HG03280 (cell line): ENCODE measurements at regions not wholly inside any gene's neighbourhood (a gene's known extent, or its start where the extent isn't known, plus 50 kb on each side); places are given as distances from the start of the nearest gene placed in this dataset.

Experiments used
- ATAC-seq: cut with Tn5 transposase; IDR thresholded peaks from one replicate; pipeline ENCODE4 v1.9.1; 2021; ENCODE audit warnings: mild to moderate bottlenecking, moderate library complexity; ENCODE audit not compliant: unreplicated experiment

DNA sequence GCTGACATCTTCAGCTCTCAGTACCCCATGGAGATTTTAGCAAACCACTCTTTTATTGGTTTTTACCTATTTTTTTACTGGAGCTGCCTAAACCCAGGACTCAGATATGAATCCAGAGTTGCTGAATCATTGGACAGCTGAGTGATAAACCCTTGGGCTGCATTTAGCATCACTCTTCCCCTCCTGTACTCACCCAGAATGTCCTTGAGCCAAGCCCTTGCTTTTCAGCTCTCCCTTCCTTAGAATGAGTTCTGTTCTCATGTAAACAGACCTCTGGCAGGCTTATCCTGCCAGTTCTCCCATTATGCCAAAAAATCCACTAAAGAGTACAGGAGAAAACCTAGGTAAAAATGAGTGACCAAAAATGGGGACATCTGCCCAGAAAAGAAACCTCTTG is 200.1 kb upstream of the POU2AF2 start:
- no peak for ATAC-seq

GRCh38 chr11:111044751-111045406 is 200.6 kb upstream of the POU2AF2 start:
- ATAC-seq: no peak

- no peak for ATAC-seq
These were observed 205.5 kb upstream of the POU2AF2 start for GRCh38 chr11:111039982-111040381.

DNA sequence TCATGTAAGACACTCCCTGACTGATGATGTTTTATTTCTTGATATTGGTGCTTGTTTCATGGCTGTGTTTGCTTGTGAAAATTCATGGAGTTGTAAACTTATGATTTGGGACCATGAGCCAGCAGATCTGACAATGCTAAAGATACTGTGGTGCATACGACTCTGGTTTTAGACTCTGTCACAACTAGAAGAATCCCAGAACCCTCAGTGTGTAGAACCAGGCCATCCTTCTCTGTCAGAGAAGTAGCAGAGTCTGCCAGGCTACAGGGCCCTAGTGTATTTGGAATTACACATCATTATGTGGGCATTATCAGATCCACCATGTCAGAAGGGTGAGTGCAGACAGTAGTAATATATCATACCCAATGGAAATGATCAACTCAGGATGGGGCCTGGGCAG is 209.8 kb upstream of the POU2AF2 start:
- ATAC-seq: no peak

GRCh38 chr11:111026241-111026640 is 219.3 kb upstream of the POU2AF2 start:
- no peak for ATAC-seq

GRCh38 chr11:111021131-111021530 is 224.4 kb upstream of the POU2AF2 start:
- ATAC-seq: no peak

GRCh38 chr11:111019871-111020670 is 225.5 kb upstream of the POU2AF2 start:
- ATAC-seq: no peak

DNA sequence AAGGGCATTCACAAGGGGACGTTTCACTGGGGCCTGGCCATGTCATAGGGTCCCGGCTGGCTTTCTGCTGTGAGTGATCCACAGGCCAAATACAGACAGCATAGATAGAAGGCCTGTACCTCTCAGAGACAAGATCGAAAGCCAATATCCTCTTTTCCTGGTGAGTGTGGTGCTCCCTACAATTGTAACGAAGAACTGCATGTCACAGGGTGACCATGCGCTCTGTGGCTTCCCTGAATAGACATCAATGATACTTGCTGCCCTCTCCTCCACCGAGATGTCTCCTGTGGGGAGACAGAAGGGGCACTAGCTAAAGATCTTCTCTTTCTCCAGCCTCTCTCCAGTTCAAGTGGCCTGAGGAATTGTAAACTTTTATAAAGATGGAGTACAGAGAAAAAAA is 226.1 kb upstream of the POU2AF2 start:
- ATAC-seq: no peak

DNA sequence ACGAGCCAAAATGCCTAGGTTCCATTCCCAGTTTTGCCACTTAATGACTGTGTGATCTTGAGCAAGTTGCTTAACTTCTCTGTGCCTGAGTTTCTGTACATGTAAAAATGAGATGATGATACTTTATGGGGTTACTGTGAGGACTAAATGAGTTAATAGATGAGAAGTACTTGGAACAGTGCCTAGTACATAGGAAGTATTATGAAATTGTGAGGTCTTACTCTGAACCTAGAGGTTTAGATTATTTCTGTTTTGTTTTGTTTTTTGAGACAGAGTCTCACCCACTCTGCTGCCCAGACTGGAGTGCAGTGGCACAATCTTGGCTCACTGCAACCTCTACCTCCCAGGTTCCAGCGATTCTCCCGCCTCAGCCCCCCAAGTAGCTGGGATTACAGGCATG is 227.0 kb upstream of the POU2AF2 start:
- no peak for ATAC-seq

DNA sequence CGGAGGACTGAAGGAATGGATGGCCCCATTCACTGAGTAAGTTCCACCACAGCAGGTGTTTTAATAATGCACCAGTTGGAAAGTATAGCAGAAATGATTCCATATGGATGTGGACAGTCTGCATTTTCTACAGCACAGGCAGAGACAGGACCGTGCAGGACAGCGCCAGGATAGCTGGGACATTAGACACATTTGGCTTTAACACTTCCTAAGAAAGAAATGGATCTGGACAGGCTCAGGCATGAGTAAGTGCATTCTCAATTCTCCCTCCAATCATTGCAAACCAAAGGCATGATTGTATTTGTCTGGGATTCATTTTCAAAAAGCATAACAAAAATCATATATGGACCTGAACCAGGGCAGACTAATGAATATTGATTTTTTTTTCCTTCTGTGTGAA is 233.0 kb upstream of the POU2AF2 start:
- no peak for ATAC-seq

DNA sequence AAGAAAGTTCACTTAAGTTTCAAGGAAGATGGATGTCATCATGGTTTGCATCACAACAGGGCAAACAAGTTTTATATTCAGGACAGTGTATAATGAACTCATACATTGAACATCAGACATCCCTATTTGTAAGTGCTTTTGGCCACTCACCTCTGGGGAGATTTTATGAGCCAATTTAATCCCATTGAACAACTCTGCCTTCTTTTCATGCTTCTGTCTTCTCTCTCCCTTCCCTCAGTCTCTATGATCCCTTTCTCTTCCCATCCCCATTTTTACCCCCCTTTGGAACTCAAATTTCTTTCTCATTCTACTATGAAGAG is 234.3 kb upstream of the POU2AF2 start:
- ATAC-seq: no peak

GRCh38 chr11:111010391-111011274 is 234.9 kb upstream of the POU2AF2 start:
- ATAC-seq: no peak

- no peak for ATAC-seq
These were observed 239.3 kb upstream of the POU2AF2 start for GRCh38 chr11:111006227-111006626.

DNA sequence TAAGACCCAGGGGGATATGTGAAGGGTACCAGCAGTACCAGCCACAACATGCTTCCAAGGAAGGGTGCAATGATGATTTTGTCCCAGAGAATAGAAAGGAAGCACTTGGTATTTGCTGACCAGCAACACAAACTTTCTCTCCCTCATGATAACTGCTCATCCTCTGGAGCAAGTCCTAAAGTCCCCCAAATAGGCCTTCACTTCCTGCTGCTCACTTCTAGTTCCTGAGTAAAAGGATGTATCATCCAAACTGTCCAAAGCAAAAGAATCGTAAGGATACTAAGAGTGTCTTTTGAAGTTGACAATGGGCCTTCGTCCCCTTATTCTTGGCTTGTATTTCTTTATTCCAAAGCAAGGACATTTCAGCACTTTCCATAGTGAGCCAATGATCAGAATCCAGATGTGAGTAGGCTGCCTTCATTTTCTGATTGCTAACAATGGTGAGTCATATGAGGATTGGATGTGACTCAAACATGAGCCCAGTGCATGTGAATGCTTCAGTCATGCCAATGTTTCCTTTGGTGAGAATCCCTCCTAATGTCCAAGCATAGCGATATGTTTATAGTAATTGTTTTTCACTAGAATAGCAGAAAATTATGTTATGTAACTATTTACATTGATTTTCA is 243.4 kb upstream of the POU2AF2 start:
- ATAC-seq: no peak

GRCh38 chr11:111001081-111001430 is 244.5 kb upstream of the POU2AF2 start:
- ATAC-seq: no peak

DNA sequence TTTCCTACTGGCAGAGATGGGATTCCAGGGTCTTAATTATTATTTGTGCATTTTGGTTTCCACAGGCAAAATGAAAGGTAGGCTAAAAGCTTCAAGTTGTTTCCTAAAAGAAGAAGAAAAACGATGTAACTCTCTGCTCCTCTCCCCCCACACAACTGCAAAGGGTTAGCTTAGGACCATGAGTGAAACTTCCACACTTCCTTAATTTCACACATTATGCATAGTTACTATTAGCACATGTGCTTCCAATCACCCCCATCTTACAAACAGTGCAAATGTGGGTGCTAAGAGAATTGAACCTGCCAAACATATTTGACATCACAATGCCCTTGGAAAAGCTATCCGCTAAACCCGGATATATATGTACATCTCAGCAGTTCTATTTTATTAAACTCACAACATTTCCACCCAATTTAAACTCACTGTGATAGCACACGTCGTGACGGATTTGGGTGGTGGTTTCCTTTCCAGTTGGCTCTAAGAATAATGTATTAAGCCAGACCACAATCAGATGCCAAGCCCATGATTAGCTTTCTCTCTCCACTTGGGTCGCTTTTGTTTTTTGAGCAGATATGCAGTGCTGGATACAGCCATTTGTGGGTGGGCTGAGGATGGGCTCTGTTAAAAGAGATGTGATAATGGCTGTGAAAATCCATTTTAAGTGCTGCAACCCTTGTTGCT is 245.0 kb upstream of the POU2AF2 start:
- ATAC-seq: no peak

DNA sequence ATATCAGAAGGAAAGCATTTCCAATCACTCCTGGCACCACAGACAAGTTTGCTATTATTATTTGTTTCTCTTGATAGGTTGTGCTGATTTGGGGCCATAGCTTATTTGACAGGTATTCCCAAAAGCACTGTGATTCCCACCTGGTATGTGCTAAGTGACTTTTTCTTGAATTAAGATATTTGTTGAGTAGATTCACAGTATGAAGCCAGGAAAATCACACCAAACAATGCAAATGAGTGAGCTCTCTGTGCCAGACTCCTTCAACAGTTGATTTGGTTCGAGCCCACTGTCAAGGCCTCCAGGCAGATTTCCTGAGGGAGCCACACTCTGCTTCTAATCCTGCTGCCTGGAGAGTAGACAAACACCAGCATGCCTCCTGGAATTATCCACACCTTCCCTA is 253.0 kb upstream of the POU2AF2 start:
- no peak for ATAC-seq

- ATAC-seq: no peak
These were observed 253.7 kb upstream of the POU2AF2 start for GRCh38 chr11:110991661-110992355.

GRCh38 chr11:110990311-110990710 is 255.2 kb upstream of the POU2AF2 start:
- no peak for ATAC-seq

DNA sequence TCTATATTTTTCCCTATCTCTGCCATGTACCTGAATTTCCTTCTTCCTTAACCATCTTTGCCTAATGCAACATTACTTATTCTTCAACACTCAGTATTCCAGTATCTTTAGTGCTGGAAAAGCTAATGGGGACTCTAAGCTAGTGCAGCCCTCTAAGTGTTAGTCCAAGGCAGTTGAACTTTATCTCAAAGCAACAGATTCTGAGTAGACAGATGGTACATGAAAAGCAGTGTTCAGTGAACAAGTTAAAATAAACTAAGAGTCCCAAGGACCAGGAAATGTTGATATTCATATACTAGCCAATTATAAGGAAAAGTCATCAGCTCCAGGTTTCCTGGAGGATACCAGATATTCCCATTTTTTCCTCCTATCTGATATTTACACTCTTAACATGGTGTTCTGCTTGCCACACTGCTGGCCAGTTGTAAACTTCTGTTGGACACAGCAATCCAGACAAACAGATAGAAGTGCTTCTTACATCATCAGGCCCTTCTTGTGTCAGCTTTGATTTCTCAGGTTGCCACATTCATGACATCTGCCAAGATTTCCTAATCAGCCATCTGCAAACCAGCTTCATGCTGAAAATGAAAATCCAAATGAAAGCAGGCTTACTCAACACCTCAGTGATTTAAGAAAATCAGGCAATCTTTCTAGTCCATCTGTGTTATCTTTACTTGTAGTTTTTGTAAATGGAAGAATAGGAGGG is 255.9 kb upstream of the POU2AF2 start:
- no peak for ATAC-seq
